GM12892 (cell line): ENCODE measurements at regions not wholly inside any gene's neighbourhood (a gene's known extent, or its start where the extent isn't known, plus 50 kb on each side); places are given as distances from the start of the nearest gene placed in this dataset.
"Not testable (repeated sequence)": the region's sequence is repeated elsewhere in the genome, so short reads cannot be mapped to it uniquely, and the experiment has no call there.

Experiments used
- DNase-seq: peaks from one replicate; pipeline ENCODE4 v3.0.0; 2011; ENCODE audit not compliant: insufficient read length
- FAIRE-seq: peaks from 2 replicates; lab custom pipeline; 2011; peaks lifted over from hg19 to GRCh38; lab: Jason Lieb, UNC
- POLR2A ChIP-seq: IDR thresholded peaks from 2 replicates; pipeline ENCODE4 v1.6.1; 2011; ENCODE audit warnings: low read depth, low read length, control low read depth
- POLR2AphosphoS5 ChIP-seq: IDR thresholded peaks from 2 replicates; pipeline ENCODE4 v1.6.1; 2011; ENCODE audit warnings: low read depth, low read length, control low read depth
- TAF1 ChIP-seq: IDR thresholded peaks from 2 replicates; pipeline ENCODE4 v1.6.1; 2011; ENCODE audit warnings: low read depth, mild to moderate bottlenecking, control low read depth, low read length, borderline replicate concordance

DNA sequence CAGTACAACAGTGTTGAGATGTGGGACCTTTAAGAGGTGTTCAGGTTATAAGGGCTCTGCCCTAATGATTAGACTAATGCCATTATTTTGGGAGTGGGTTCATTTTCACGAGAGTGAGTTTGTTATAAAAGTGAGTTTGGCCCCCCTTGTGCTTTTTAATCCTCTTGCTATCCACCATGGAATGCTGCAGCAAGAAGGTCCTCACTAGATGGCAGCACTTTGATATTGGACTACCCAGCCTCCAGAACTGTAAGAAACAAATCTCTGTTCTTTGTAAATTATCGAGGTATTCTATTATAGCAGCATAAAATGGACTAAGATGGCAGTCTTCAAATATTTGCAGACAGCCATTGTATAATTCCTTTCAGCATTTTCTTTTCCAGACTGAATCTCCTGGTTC, 212.4 kb downstream of the LRRC70 start:
- no peak for TF ChIP-seq POLR2AphosphoS5
- DNase-seq: no peak
- FAIRE-seq: no peak

GRCh38 chr5:62790348-62790747, 211.7 kb downstream of the LRRC70 start:
- FAIRE-seq (no peak), DNase-seq (no peak)
- no peak for TF ChIP-seq POLR2AphosphoS5
- no peak for TF ChIP-seq POLR2A
- TF ChIP-seq TAF1: no peak

DNA sequence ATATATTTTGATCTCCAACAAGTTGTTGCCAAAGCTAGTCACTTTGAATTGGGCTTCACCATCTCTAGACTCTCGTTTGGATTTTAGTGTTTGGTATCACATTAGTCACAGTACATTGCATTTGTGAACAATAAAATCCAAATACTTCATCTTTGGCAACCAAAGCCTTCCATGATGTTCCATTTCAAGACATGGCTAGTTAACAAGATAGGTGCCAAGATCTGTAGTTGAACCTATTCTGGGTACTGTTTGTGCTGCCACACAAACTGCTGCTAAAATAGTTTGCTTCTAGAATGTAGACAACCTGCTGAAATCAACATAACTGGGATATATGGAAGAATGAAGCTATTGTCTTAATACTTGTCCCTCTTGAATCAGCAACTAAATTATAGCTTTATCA, 207.5 kb downstream of the LRRC70 start:
- FAIRE-seq (no peak), DNase-seq (no peak)
- TF ChIP-seq TAF1 (no peak), POLR2A (no peak), POLR2AphosphoS5 (no peak)

DNA sequence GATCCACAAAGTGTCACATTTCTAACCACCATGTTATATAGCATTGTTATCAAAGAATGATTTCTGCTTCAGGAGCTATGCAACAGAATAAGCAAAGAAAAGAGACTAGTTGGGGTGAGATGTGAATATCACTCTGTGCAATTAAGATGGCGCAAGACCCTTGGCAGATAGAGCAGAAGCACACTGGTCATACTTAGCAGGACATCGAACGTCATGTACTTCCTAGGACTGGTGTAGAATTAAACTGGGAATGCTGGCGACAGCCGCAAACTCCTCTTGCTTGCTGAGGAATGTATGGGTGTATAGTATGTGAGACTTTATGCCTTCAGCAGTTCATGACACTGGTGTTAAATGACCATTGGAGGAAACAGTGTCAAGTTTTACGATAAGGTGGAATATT, 207.0 kb downstream of the LRRC70 start:
- TF ChIP-seq POLR2AphosphoS5: no peak
- TF ChIP-seq TAF1: no peak
- TF ChIP-seq POLR2A: no peak
- DNase-seq (no peak), FAIRE-seq (no peak)

GRCh38 chr5:62783374-62784057, 204.9 kb downstream of the LRRC70 start:
- TF ChIP-seq POLR2AphosphoS5: no peak
- no peak for TF ChIP-seq TAF1
- TF ChIP-seq POLR2A: no peak
- DNase-seq (no peak), FAIRE-seq (peak; percentile 51)

DNA sequence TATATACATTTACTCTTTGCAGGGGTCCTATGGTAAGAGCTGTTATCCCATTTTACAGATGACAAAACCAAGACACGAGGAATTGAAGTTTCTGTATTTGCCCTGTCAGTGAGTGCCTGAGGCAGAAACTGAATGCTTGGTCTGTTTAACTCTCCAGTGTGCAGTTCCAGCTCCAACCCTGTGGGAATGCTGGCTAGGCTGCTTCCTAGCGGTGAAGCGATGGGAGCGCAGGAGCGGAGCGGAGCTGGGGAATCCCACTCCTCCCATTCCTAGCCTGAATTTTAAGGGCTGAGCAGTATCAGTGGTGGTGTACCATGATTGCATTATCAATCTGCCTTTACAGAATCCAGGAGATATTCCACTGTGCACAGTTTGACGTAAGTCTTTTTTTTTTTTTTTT, 202.3 kb downstream of the LRRC70 start:
- no peak for FAIRE-seq
- no peak for TF ChIP-seq POLR2AphosphoS5
- TF ChIP-seq POLR2A: no peak
- no peak for TF ChIP-seq TAF1

GRCh38 chr5:62780230-62780629, 201.6 kb downstream of the LRRC70 start:
- TF ChIP-seq POLR2A (no peak), POLR2AphosphoS5 (no peak), TAF1 (no peak)
- no peak for FAIRE-seq
- no peak for DNase-seq

More for the DNA sequence above, 202.3 kb downstream of the LRRC70 start:
- DNase-seq: no peak

- DNase-seq (no peak), FAIRE-seq (peak; percentile 54)
- TF ChIP-seq POLR2A (no peak), TAF1 (no peak), POLR2AphosphoS5 (no peak)
Observed at GRCh38 chr5:62779010-62779422, 200.4 kb downstream of the LRRC70 start.

- TF ChIP-seq TAF1 (no peak), POLR2AphosphoS5 (no peak), POLR2A (no peak)
- no peak for DNase-seq
- FAIRE-seq: peak; percentile 9
Observed at GRCh38 chr5:62778316-62779009, 199.8 kb downstream of the LRRC70 start.

DNA sequence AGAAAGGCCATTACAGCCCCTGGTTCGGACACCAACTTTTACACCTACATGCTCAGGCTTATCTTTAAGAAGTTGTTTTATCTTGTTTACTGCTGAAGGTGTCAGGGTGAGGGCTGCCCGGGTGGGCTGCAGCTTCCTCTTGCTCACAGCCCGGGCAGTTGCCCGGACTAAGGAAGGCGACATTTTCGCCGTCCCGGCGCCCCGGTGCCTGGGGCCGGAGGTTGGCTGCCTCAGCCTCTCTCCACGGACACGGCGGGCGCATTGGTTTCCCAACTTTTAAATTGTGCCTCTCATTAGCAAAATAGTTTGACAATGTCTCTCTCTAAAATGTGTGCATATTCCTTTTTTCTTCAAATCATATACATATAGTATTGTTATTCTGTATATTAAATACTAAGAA, 198.5 kb downstream of the LRRC70 start:
- FAIRE-seq, DNase-seq: not testable (repeated sequence)

GRCh38 chr5:62776592-62776991, 198.0 kb downstream of the LRRC70 start:
- DNase-seq: not testable (repeated sequence)

GRCh38 chr5:62773460-62773859, 194.8 kb downstream of the LRRC70 start:
- DNase-seq (no peak), FAIRE-seq (peak; percentile 44)

More at GRCh38 chr5:62776592-62776991, 198.0 kb downstream of the LRRC70 start:
- FAIRE-seq: not testable (repeated sequence)

GRCh38 chr5:62771341-62771740, 192.7 kb downstream of the LRRC70 start:
- FAIRE-seq (no peak), DNase-seq (no peak)
- TF ChIP-seq POLR2A: no peak
- TF ChIP-seq POLR2AphosphoS5: no peak
- TF ChIP-seq TAF1: no peak

More at GRCh38 chr5:62773460-62773859, 194.8 kb downstream of the LRRC70 start:
- TF ChIP-seq TAF1 (no peak), POLR2AphosphoS5 (no peak), POLR2A (no peak)
